Activated T-helper 17 cell treated with anti-CD3 and anti-CD28 coated beads, Interleukin-2, amount 50 U/mL, for 72 hours (primary cell): ENCODE measurements at regions not wholly inside any gene's neighbourhood (a gene's known extent, or its start where the extent isn't known, plus 50 kb on each side); places are given as distances from the start of the nearest gene placed in this dataset.

Experiments used
- ATAC-seq: fragments of 150-1000 bp; cut with Tn5 transposase; replicated peaks from 2 replicates; pipeline ENCODE4 v1.10.0; 2021; ENCODE audit warnings: mild to moderate bottlenecking, moderate library complexity
- H3K27ac Mint-ChIP-seq: one replicate; pipeline ENCODE4 v1.8.0; 2022; ENCODE audit warnings: mixed read lengths
- H3K27me3 Mint-ChIP-seq: one replicate; pipeline ENCODE4 v1.8.0; 2022; ENCODE audit warnings: mixed read lengths
- H3K36me3 Mint-ChIP-seq: one replicate; pipeline ENCODE4 v1.8.0; 2022; ENCODE audit warnings: low read depth, mild to moderate bottlenecking, mixed read lengths
- H3K4me1 Mint-ChIP-seq: one replicate; pipeline ENCODE4 v1.8.0; 2022; ENCODE audit warnings: mixed read lengths
- H3K4me3 Mint-ChIP-seq: one replicate; pipeline ENCODE4 v1.8.0; 2022; ENCODE audit warnings: mild to moderate bottlenecking, mixed read lengths
- H3K9me3 Mint-ChIP-seq: one replicate; pipeline ENCODE4 v1.8.0; 2022; ENCODE audit warnings: mixed read lengths

- H3K36me3 Mint-ChIP-seq, result no peaks in the 10 kb centered on the region
- peaks cover 68% of the 10 kb centered on the region for H3K27me3 Mint-ChIP-seq
- no peak overlapping the region for H3K4me3 Mint-ChIP-seq
- H3K9me3 Mint-ChIP-seq, result peaks cover 8% of the 10 kb centered on the region
- H3K27ac Mint-ChIP-seq, result no peak overlapping the region
- no peak for ATAC-seq
- H3K4me1 Mint-ChIP-seq, result no peaks in the 10 kb centered on the region
These were observed 157.8 kb downstream of the TRIM27 start for GRCh38 chr6:28765978-28766351.

- no peak for ATAC-seq
- H3K9me3 Mint-ChIP-seq, result peaks cover 8% of the 10 kb centered on the region
- no peak overlapping the region for H3K27ac Mint-ChIP-seq
- H3K27me3 Mint-ChIP-seq, result peaks cover 72% of the 10 kb centered on the region
- H3K36me3 Mint-ChIP-seq, result no peaks in the 10 kb centered on the region
- H3K4me3 Mint-ChIP-seq, result no peak overlapping the region
- no peaks in the 10 kb centered on the region for H3K4me1 Mint-ChIP-seq
These were observed 157.4 kb downstream of the TRIM27 start for GRCh38 chr6:28766426-28766825.

GRCh38 chr6:28767133-28767532, 156.7 kb downstream of the TRIM27 start:
- H3K27ac Mint-ChIP-seq, result no peak overlapping the region
- H3K4me1 Mint-ChIP-seq, result no peaks in the 10 kb centered on the region
- no peak overlapping the region for H3K4me3 Mint-ChIP-seq
- H3K36me3 Mint-ChIP-seq, result no peaks in the 10 kb centered on the region
- H3K9me3 Mint-ChIP-seq, result peaks cover 8% of the 10 kb centered on the region
- H3K27me3 Mint-ChIP-seq, result peaks cover 74% of the 10 kb centered on the region
- ATAC-seq, result no peak

GRCh38 chr6:28767691-28768090, 156.1 kb downstream of the TRIM27 start:
- Mint-ChIP-seq H3K36me3 (peaks cover 5% of the 10 kb centered on the region), H3K9me3 (peaks cover 8% of the 10 kb centered on the region), H3K27ac (no peak overlapping the region), H3K4me3 (no peak overlapping the region), H3K27me3 (peaks cover 76% of the 10 kb centered on the region), H3K4me1 (no peaks in the 10 kb centered on the region)
- ATAC-seq, result no peak

GRCh38 chr6:28768187-28768913, 155.4 kb downstream of the TRIM27 start:
- H3K4me3 Mint-ChIP-seq, result no peak overlapping the region
- H3K9me3 Mint-ChIP-seq, result peaks cover 11% of the 10 kb centered on the region
- peaks cover 79% of the 10 kb centered on the region for H3K27me3 Mint-ChIP-seq
- no peak for ATAC-seq
- H3K36me3 Mint-ChIP-seq, result peaks cover 12% of the 10 kb centered on the region
- H3K27ac Mint-ChIP-seq, result no peak overlapping the region
- H3K4me1 Mint-ChIP-seq, result no peaks in the 10 kb centered on the region

- peaks cover 13% of the 10 kb centered on the region for H3K9me3 Mint-ChIP-seq
- H3K27ac Mint-ChIP-seq, result no peak overlapping the region
- no peak for ATAC-seq
- H3K27me3 Mint-ChIP-seq, result peaks cover 88% of the 10 kb centered on the region
- H3K36me3 Mint-ChIP-seq, result peaks cover 17% of the 10 kb centered on the region
- no peaks in the 10 kb centered on the region for H3K4me1 Mint-ChIP-seq
- H3K4me3 Mint-ChIP-seq, result no peak overlapping the region
These were observed 154.0 kb downstream of the TRIM27 start for GRCh38 chr6:28769626-28770402.

GRCh38 chr6:28770732-28771131, 153.1 kb downstream of the TRIM27 start:
- Mint-ChIP-seq H3K27ac (no peak overlapping the region), H3K4me3 (no peak overlapping the region), H3K27me3 (peaks cover 90% of the 10 kb centered on the region), H3K9me3 (peaks cover 11% of the 10 kb centered on the region), H3K4me1 (no peaks in the 10 kb centered on the region), H3K36me3 (peaks cover 23% of the 10 kb centered on the region)
- ATAC-seq, result no peak

GRCh38 chr6:28771401-28772267, 152.2 kb downstream of the TRIM27 start:
- Mint-ChIP-seq H3K4me1 (no peaks in the 10 kb centered on the region), H3K9me3 (peaks cover 11% of the 10 kb centered on the region), H3K27me3 (peaks cover 88% of the 10 kb centered on the region), H3K27ac (no peak overlapping the region), H3K36me3 (peaks cover 23% of the 10 kb centered on the region), H3K4me3 (no peak overlapping the region)
- ATAC-seq, result no peak

GRCh38 chr6:28772480-28773381, 151.1 kb downstream of the TRIM27 start:
- H3K27ac Mint-ChIP-seq, result no peak overlapping the region
- peaks cover 23% of the 10 kb centered on the region for H3K36me3 Mint-ChIP-seq
- H3K4me3 Mint-ChIP-seq, result no peak overlapping the region
- no peak for ATAC-seq
- H3K4me1 Mint-ChIP-seq, result no peaks in the 10 kb centered on the region
- peaks cover 86% of the 10 kb centered on the region for H3K27me3 Mint-ChIP-seq
- peaks cover 11% of the 10 kb centered on the region for H3K9me3 Mint-ChIP-seq

GRCh38 chr6:28774292-28775051, 149.3 kb downstream of the TRIM27 start:
- no peak overlapping the region for H3K27ac Mint-ChIP-seq

GRCh38 chr6:28775052-28775376, 148.8 kb downstream of the TRIM27 start:
- H3K4me3 Mint-ChIP-seq, result no peak overlapping the region

More at GRCh38 chr6:28774292-28775051, 149.3 kb downstream of the TRIM27 start:
- no peak for ATAC-seq
- no peaks in the 10 kb centered on the region for H3K4me1 Mint-ChIP-seq
- H3K27me3 Mint-ChIP-seq, result peaks cover 84% of the 10 kb centered on the region
- H3K4me3 Mint-ChIP-seq, result no peak overlapping the region
- peaks cover 11% of the 10 kb centered on the region for H3K9me3 Mint-ChIP-seq
- H3K36me3 Mint-ChIP-seq, result peaks cover 26% of the 10 kb centered on the region

GRCh38 chr6:28775405-28776129, 148.2 kb downstream of the TRIM27 start:
- Mint-ChIP-seq H3K27ac (no peak overlapping the region), H3K4me3 (no peak overlapping the region)

More at GRCh38 chr6:28775052-28775376, 148.8 kb downstream of the TRIM27 start:
- H3K27ac Mint-ChIP-seq, result no peak overlapping the region
- H3K27me3 Mint-ChIP-seq, result peaks cover 84% of the 10 kb centered on the region
- no peak for ATAC-seq
- peaks cover 8% of the 10 kb centered on the region for H3K9me3 Mint-ChIP-seq
- H3K36me3 Mint-ChIP-seq, result peaks cover 31% of the 10 kb centered on the region
- no peaks in the 10 kb centered on the region for H3K4me1 Mint-ChIP-seq

More at GRCh38 chr6:28775405-28776129, 148.2 kb downstream of the TRIM27 start:
- H3K9me3 Mint-ChIP-seq, result peaks cover 8% of the 10 kb centered on the region
- no peaks in the 10 kb centered on the region for H3K4me1 Mint-ChIP-seq
- H3K27me3 Mint-ChIP-seq, result peaks cover 82% of the 10 kb centered on the region
- no peak for ATAC-seq
- H3K36me3 Mint-ChIP-seq, result peaks cover 31% of the 10 kb centered on the region
